GM18909 (cell line): ENCODE measurements at regions not wholly inside any gene's neighbourhood (a gene's known extent, or its start where the extent isn't known, plus 50 kb on each side); places are given as distances from the start of the nearest gene placed in this dataset.

Source experiments
- ATAC-seq: cut with Tn5 transposase; IDR thresholded peaks from one replicate; pipeline ENCODE4 v1.9.1; 2021; ENCODE audit warnings: mild to moderate bottlenecking; ENCODE audit not compliant: unreplicated experiment, poor library complexity

- no peak for ATAC-seq
These were observed 983.0 kb upstream of the LRFN5 start for GRCh38 chr14:40623643-40624042.

- no peak for ATAC-seq
These were observed 988.3 kb upstream of the LRFN5 start for GRCh38 chr14:40618225-40618898.

- ATAC-seq: no peak
These were observed 990.1 kb upstream of the LRFN5 start for GRCh38 chr14:40616579-40616978.

GRCh38 chr14:40601063-40601462 lies 1005.6 kb upstream of the LRFN5 start:
- no peak for ATAC-seq

- ATAC-seq: no peak
These were observed 1007.0 kb upstream of the LRFN5 start for GRCh38 chr14:40599725-40600124.

- ATAC-seq: no peak
These were observed 1025.4 kb upstream of the LRFN5 start for GRCh38 chr14:40581264-40581663.

- no peak for ATAC-seq
These were observed 1029.7 kb upstream of the LRFN5 start for GRCh38 chr14:40576880-40577478.

GRCh38 chr14:40574780-40575179 lies 1031.9 kb upstream of the LRFN5 start:
- no peak for ATAC-seq

GRCh38 chr14:40525314-40525713 lies 1081.4 kb upstream of the LRFN5 start:
- no peak for ATAC-seq

- ATAC-seq: no peak
These were observed 1083.6 kb upstream of the LRFN5 start for GRCh38 chr14:40523123-40523522.

GRCh38 chr14:40494483-40494882 lies 1062.2 kb upstream of the FBXO33 start:
- no peak for ATAC-seq

GRCh38 chr14:40487824-40488223 lies 1055.6 kb upstream of the FBXO33 start:
- ATAC-seq: no peak

GRCh38 chr14:40485688-40486087 lies 1053.5 kb upstream of the FBXO33 start:
- no peak for ATAC-seq

- ATAC-seq: no peak
These were observed 1043.8 kb upstream of the FBXO33 start for GRCh38 chr14:40476005-40476404.

- ATAC-seq: no peak
These were observed 1035.7 kb upstream of the FBXO33 start for GRCh38 chr14:40467969-40468368.

- ATAC-seq: no peak
These were observed 1032.3 kb upstream of the FBXO33 start for GRCh38 chr14:40464531-40464930.

- no peak for ATAC-seq
These were observed 1031.7 kb upstream of the FBXO33 start for GRCh38 chr14:40463886-40464285.

- ATAC-seq: no peak
These were observed 1020.4 kb upstream of the FBXO33 start for GRCh38 chr14:40452674-40453073.

- ATAC-seq: no peak
These were observed 1014.8 kb upstream of the FBXO33 start for GRCh38 chr14:40447017-40447416.

- ATAC-seq: no peak
These were observed 1012.8 kb upstream of the FBXO33 start for GRCh38 chr14:40445020-40445419.

- no peak for ATAC-seq
These were observed 1004.3 kb upstream of the FBXO33 start for GRCh38 chr14:40436551-40436950.

- peak; percentile 70 for ATAC-seq
These were observed 985.7 kb upstream of the FBXO33 start for GRCh38 chr14:40417777-40418401.
